PFSK-1 (cell line): ENCODE measurements at regions not wholly inside any gene's neighbourhood (a gene's known extent, or its start where the extent isn't known, plus 50 kb on each side); places are given as distances from the start of the nearest gene placed in this dataset.

Experiments
- FOXP2 ChIP-seq: optimal IDR thresholded peaks from 2 replicates; pipeline ENCODE3; 2011; ENCODE audit warnings: borderline replicate concordance, control low read depth, inconsistent platforms; ENCODE audit not compliant: insufficient read depth; ENCODE audit errors: extremely low read length, extremely low read depth
- POLR2AphosphoS5 ChIP-seq: IDR thresholded peaks from 2 replicates; pipeline ENCODE4 v1.6.1; 2012; ENCODE audit warnings: low read depth, mild to moderate bottlenecking, control low read depth, low read length, moderate library complexity
- REST ChIP-seq, 2 experiments: IDR thresholded peaks; 2 replicates each; pipeline versions ENCODE4 v1.6.1 to v1.8.0; 2011 to 2012; ENCODE audit warnings: low read depth in 2 of 2, low read length in 2 of 2, control low read depth in 1 of 2, inconsistent platforms in 1 of 2, mild to moderate bottlenecking in 1 of 2, moderate library complexity in 1 of 2; ENCODE audit not compliant: insufficient read depth in 1 of 2
- SIN3A ChIP-seq: IDR thresholded peaks from 2 replicates; pipeline ENCODE4 v1.6.1; 2012; ENCODE audit warnings: mild to moderate bottlenecking, low read length, moderate library complexity, borderline replicate concordance; ENCODE audit not compliant: insufficient read depth
- TAF1 ChIP-seq: IDR thresholded peaks from 2 replicates; pipeline ENCODE4 v1.6.1; 2012; ENCODE audit warnings: low read length, control low read depth, borderline replicate concordance; ENCODE audit not compliant: insufficient read depth

- TF ChIP-seq POLR2AphosphoS5 (no peak), FOXP2 (no peak), SIN3A (no peak), TAF1 (no peak), REST (IDR thresholded peaks at IDR 0.05; ENCODE audit: insufficient read depth in 1 of 2, low read depth in 2 of 2, low read length in 2 of 2) (no peak)
Observed at GRCh38 chr5:135710045-135710675, 124.3 kb upstream of the SLC25A48 start.

- TF ChIP-seq POLR2AphosphoS5, result no peak
- TF ChIP-seq REST (IDR thresholded peaks at IDR 0.05; ENCODE audit: insufficient read depth in 1 of 2, low read depth in 2 of 2, low read length in 2 of 2), result no peak
- no peak for TF ChIP-seq TAF1
- no peak for TF ChIP-seq SIN3A
- TF ChIP-seq FOXP2, result no peak
Observed at GRCh38 chr5:135709208-135709575, 125.3 kb upstream of the SLC25A48 start.

- TF ChIP-seq REST (IDR thresholded peaks at IDR 0.05; ENCODE audit: insufficient read depth in 1 of 2, low read depth in 2 of 2, low read length in 2 of 2) (no peak), FOXP2 (no peak), SIN3A (no peak), TAF1 (no peak)
Observed at GRCh38 chr5:135708481-135709207, 125.8 kb upstream of the SLC25A48 start.

- TF ChIP-seq POLR2AphosphoS5 (no peak), SIN3A (no peak), TAF1 (no peak)
Observed at GRCh38 chr5:135707302-135707701, 127.2 kb upstream of the SLC25A48 start.

- TF ChIP-seq REST (IDR thresholded peaks at IDR 0.05; ENCODE audit: insufficient read depth in 1 of 2, low read depth in 2 of 2, low read length in 2 of 2), result no peak
- no peak for TF ChIP-seq SIN3A
- no peak for TF ChIP-seq POLR2AphosphoS5
- TF ChIP-seq TAF1, result no peak
- no peak for TF ChIP-seq FOXP2
Observed at GRCh38 chr5:135706893-135707292, 127.6 kb upstream of the SLC25A48 start.
